Esophagus muscularis mucosa (tissue), 2 donors: ENCODE measurements at regions not wholly inside any gene's neighbourhood (a gene's known extent, or its start where the extent isn't known, plus 50 kb on each side); places are given as distances from the start of the nearest gene placed in this dataset.

Experiments
- POLR2A ChIP-seq: fragments of 450-650 bp; IDR thresholded peaks from one replicate; pipeline ENCODE4 v1.6.1; 2017; ENCODE audit warnings: antibody characterized with exemption, moderate library complexity, mild to moderate bottlenecking, low read depth
- POLR2AphosphoS5 ChIP-seq, 2 donors: sonication (generic); formaldehyde crosslinking; IDR thresholded peaks; one replicate each; pipeline ENCODE4 v1.6.1; 2017; ENCODE audit warnings: antibody characterized with exemption in 2 of 2

DNA sequence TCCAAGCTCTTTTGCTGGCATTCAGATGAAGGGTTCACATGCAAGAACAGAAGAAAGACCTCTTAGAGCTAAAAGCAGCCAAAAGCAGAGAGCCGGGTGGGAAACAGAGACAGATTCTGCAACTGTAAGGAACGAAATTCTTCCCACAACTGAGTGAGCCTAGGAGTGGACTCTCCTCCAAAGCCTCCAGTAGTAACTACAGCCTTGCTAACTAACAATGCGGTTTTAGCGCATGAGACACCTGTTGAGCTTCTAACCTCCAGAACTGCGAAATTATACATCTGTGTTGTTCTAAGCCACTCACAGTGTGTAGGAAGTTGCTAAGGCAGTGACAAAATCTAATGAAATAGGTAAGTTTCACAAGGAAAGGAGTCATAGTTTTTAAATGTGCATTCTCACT, 98.1 kb upstream of the SLITRK1 start:
- TF ChIP-seq POLR2AphosphoS5 (IDR thresholded peaks at IDR 0.05) (no peak), POLR2A (no peak)
